ENCODE measurements at regions not wholly inside any gene's neighbourhood (a gene's known extent, or its start where the extent isn't known, plus 50 kb on each side); places are given as distances from the start of the nearest gene placed in this dataset.

- no peak for DNase-seq
Measured at GRCh38 chr12:42957136-42957535, 367.6 kb upstream of the PRICKLE1 start.

GRCh38 chr12:42953021-42953420 lies 363.5 kb upstream of the PRICKLE1 start:
- DNase-seq, result no peak

GRCh38 chr12:42946871-42947381 lies 357.4 kb upstream of the PRICKLE1 start:
- no peak for DNase-seq

GRCh38 chr12:42945927-42946326 lies 356.4 kb upstream of the PRICKLE1 start:
- DNase-seq, result no peak

- no peak for DNase-seq
Measured at GRCh38 chr12:42944516-42944915, 355.0 kb upstream of the PRICKLE1 start.

GRCh38 chr12:42936991-42937390 lies 347.4 kb upstream of the PRICKLE1 start:
- no peak for DNase-seq

GRCh38 chr12:42936260-42936659 lies 346.7 kb upstream of the PRICKLE1 start:
- no peak for DNase-seq

- no peak for DNase-seq
Measured at GRCh38 chr12:42935756-42936155, 346.2 kb upstream of the PRICKLE1 start.

GRCh38 chr12:42935090-42935489 lies 345.5 kb upstream of the PRICKLE1 start:
- no peak for DNase-seq

GRCh38 chr12:42933461-42934081 lies 344.0 kb upstream of the PRICKLE1 start:
- no peak for DNase-seq

- DNase-seq, result no peak
Measured at GRCh38 chr12:42932936-42933335, 343.4 kb upstream of the PRICKLE1 start.

GRCh38 chr12:42926232-42926631 lies 336.7 kb upstream of the PRICKLE1 start:
- DNase-seq, result no peak

GRCh38 chr12:42924482-42924881 lies 334.9 kb upstream of the PRICKLE1 start:
- no peak for DNase-seq

- DNase-seq, result no peak
Measured at GRCh38 chr12:42923583-42923982, 334.0 kb upstream of the PRICKLE1 start.

GRCh38 chr12:42923156-42923555 lies 333.6 kb upstream of the PRICKLE1 start:
- DNase-seq, result no peak

- DNase-seq, result no peak
Measured at GRCh38 chr12:42922505-42922850, 332.9 kb upstream of the PRICKLE1 start.

- DNase-seq, result no peak
Measured at GRCh38 chr12:42921741-42922504, 332.4 kb upstream of the PRICKLE1 start.

GRCh38 chr12:42919691-42920090 lies 330.1 kb upstream of the PRICKLE1 start:
- DNase-seq, result no peak

GRCh38 chr12:42918443-42918842 lies 328.9 kb upstream of the PRICKLE1 start:
- no peak for DNase-seq

- no peak for DNase-seq
Measured at GRCh38 chr12:42916143-42916542, 326.6 kb upstream of the PRICKLE1 start.

GRCh38 chr12:42915426-42915825 lies 325.9 kb upstream of the PRICKLE1 start:
- DNase-seq, result no peak

GRCh38 chr12:42912367-42912766 lies 322.8 kb upstream of the PRICKLE1 start:
- DNase-seq, result no peak

- DNase-seq, result no peak
Measured at GRCh38 chr12:42910656-42911055, 321.1 kb upstream of the PRICKLE1 start.

GRCh38 chr12:42908712-42909111 lies 319.2 kb upstream of the PRICKLE1 start:
- DNase-seq, result no peak
